ENCODE measurements at regions not wholly inside any gene's neighbourhood (a gene's known extent, or its start where the extent isn't known, plus 50 kb on each side); places are given as distances from the start of the nearest gene placed in this dataset.

GRCh38 chr4:138014590-138015288, 227.4 kb downstream of the SLC7A11 start:
- DNase-seq: no peak

GRCh38 chr4:138013625-138014024, 228.5 kb downstream of the SLC7A11 start:
- no peak for DNase-seq

GRCh38 chr4:138010639-138011038, 231.5 kb downstream of the SLC7A11 start:
- no peak for DNase-seq

DNA sequence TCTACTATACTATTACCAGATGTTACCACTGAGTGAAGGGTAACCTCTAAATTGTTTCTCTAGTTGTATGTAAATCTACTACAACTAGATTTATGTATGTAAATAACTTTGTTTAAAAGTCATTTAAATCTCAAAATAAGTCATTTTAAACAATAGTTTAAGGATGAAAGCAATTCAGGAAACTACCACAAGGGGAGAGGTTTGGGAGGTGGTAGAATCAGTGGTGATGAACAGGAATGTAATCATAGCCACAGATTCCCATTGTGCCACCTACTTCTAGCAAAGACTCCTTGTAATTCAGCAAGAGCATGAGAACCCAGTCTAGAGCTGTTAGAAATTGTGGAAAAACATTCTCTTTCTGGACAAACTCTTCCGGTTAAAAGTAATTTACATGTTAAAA, 234.6 kb downstream of the SLC7A11 start:
- DNase-seq: no peak

DNA sequence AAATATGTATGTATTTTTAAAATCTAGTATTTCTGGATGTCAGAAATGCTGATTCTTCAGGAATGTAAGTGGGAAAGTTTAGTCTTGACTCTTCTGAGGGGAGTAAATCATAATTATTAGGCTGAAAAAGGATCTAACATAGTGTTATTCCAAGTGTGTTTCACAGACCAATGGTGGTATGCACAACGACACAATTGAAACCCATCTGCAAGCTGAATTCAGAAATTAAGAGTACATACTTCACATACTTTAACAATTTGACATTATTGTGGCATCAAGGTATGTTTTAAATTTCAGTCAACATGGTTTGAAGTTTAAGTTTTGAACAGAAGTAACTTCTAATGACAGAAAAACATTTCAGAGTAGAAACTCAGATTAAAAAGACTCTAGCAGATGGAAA, 236.7 kb downstream of the SLC7A11 start:
- no peak for DNase-seq

- DNase-seq: no peak
Measured at GRCh38 chr4:138003248-138003647, 238.9 kb downstream of the SLC7A11 start.

DNA sequence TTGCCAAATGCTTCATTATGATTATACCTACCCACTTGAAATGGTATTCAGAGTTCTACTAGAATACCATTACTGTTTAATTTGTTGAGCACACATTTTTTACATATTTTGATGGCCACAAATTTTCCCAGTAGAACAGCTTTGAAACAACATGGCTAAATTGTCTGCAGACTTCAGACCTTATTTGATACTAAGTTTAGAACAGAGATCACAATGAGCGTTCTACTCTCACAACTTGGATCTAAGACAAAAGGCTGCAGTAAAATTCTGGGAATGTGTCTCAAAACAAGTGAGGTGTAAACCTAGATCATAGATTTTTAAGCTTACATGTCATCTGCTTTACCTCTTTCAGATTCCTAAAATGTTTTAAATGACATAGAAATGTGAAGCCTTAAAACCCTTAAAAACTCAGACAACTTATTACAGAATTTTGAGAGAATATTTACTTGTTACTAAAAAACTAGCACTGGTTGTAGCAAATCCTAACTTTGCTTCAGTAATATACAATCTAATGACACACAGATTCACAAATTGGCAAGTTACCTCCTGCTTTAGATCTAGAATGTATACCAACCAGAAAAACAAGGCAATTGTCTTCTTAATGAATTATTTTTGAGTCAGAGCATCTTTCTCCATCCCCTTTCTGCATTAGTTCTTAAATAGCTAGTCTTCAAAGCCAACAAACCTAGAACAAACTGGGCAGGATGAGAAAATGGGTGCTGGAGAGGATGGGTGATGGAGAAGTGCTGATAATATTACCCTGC, 243.3 kb downstream of the SLC7A11 start:
- DNase-seq: no peak

DNA sequence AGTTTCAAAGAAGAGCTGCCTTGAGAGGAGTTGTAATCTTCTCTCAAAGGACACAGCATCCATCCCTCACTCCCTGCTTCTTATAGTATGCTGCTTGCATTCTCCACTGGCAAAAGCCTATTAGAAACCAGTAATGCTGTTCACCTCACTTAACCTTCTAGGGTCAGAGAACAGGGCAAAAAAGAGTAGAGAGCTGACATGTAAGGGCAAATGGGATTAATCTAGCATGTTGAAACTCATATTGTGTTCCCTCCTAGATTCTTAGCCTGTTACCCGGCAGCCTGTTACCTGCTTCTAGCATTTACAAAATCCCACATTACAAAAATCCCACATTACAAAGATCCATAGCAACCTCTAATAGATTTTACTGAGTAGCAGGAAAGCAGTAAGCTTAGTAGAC, 244.7 kb downstream of the SLC7A11 start:
- no peak for DNase-seq

DNA sequence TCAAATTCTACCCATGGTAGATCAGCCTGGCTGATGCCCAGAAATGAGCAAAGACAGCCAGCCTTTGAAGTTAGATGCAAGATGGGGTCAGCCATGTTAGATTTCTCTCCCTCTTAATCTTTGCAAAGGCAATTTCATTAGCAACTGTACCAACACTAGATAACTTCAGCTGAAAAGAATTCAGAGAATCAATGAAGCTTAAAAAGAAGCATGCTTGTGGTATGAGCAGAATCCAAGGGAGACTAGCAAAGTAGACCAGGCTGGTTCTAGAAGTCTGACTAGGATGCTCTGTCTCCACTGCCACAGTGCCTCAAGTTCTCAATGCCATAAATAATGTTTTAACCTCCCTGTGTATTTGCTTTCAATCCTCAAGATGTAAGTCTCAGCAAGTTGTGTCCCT, 247.3 kb downstream of the SLC7A11 start:
- DNase-seq: no peak

DNA sequence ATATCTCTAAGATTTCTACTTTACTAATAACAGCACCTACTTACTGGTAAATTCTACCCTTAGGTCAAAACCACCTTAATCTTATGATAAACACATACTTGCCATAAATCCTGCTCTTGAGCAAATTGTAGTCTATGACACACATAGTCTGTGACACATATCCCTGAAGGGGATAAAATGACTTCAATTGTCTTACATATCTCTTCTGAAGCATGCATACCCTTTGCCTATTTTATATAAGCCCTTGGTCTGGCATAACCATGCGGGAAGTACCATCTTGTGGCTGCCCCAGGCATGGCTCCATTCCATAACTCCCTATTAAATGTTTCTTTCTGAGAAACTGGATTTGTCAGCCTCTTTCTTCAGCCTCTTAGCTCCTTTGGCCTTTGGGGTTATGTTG, 248.9 kb downstream of the SLC7A11 start:
- DNase-seq: no peak

DNA sequence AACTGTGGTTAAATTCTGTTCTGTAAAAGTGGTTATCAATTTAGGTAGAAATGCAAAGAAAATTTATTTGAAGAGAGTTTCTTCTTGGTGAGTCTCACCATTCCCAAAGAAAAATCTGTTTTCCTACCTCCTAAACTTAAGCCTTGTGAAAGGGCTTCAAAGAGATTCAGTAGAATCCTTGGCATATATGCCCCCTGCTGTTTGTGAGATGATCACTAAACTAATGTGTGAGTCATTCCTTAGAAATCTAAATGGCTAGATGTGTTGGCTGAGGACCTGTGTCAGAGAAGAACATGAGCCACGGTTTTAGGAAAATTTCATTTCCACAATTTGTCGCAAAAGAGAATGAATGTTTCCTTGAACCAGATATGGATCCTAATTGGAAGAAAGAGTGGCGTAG, 260.9 kb downstream of the SLC7A11 start:
- DNase-seq: no peak

GRCh38 chr4:137980641-137981040, 261.5 kb downstream of the SLC7A11 start:
- DNase-seq: no peak

DNA sequence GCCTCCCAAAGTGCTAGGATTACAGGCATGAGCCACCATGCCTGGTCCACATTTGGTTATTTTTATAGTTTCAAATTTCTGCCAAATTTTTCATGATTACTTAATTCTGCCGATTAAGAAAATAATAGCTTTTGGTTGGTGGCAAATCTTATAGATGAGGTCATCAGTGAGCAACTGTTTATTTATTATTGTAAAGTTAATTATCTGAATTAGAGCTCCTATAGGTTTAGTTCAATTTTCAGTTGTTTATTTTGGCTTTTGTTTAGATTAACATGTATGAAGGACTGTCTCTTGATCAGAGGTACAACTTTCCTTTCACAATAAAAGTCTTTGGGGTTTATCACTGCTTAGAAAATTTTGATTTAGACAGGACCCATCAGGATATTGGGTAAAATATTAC, 262.2 kb downstream of the SLC7A11 start:
- DNase-seq: no peak

DNA sequence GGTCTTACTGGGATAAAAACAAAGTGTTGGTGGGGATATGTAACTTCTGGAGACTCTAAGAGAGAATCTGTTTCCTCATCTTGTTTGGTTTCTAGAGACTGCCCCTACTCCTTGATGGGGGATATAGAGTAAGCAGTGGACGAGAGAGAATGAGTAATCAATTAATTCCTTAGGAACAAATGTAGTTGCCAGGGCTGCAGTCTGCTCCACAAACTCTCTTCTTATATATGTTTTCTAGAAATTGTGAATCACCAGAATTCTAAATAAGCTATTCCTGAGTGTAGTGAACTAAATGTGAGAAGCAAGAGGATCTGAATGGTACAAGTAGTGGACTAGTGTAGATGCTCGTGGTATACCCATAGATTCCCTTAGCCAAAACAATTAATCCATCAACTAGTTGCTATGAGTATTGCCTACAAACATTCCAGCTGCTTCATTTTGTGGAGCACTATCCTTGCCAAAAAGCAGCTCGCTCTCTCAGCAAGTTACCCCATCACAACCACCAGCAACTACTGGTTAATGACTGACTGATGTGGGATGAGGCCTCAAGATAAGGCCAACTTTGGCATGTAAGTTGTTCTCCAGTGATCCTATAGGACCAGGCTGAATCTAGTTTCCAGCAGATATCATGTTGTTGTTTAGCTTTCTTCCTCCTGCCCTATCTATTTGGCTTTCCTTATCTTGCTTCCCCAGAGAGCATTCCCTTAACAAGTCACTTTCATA, 273.0 kb downstream of the SLC7A11 start:
- DNase-seq: no peak

DNA sequence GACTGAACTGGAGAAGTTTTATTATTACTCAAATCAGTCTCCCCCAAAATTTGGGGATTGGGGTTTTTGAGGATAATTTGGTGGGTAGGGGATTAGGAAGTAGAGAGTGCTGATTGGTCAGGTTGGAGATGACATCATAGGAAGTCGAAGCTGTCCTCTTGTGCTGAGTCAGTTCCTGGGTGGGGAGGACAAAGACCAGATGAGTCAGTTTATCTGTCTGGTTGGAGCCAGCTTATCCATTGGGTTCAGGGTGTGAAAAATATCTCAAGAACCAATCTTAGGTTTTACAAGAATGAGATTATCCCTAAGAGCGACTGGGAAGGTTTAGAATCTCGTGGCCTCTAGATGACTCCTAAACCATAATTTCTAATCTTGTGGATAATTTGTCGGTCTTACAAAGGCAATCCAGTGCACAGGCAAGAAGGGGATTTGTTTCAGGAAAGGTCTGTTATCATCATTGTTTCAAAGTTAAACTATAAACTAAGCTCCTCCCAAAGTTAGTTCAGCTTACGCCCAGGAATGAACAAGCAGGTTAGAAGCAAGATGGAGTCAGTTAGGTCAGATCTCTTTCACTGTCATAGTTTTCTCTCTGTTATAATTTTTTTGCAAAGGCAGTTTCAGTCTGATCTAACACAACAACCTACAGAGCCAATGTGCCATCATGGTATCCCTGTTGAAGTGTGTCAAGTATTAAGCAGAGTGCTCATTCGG, 274.5 kb downstream of the SLC7A11 start:
- no peak for DNase-seq

DNA sequence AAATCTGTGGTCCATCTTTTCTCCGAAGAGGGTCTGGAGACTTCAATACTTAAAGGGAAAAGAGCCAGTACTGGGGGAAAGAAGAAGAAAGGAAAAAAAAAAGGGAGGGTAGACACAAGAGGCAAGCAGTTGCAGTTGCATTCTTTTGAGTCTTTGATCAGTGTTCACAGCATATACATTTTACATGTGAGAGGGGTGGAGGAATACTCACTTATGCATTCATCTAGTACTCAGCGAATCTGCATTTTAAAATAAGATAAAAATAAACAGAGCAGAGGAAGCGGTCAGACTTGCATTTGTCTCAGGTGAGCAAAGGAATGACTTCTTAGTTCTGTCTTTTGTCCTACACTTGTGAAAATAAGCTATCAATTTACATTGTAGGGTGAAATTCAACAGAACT, 275.6 kb downstream of the SLC7A11 start:
- DNase-seq: no peak

DNA sequence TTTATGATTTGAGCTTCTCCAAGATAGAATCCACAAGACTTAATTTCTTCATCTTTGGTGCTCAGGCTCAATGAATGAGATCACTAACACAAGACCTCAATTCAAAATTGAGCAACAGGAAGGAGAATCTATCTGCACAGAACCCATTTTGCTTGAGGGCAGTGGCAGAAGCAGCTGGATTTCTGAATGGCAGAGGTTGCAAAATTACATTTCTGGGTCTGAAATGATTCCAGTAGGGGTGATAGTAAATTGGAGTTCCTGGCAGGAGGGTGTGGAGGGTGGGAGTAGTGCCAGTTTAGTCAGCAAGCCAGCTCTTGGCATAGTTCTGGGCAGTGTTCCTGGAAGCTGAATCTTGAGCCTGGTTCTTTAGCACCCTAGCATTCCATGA, 281.1 kb downstream of the SLC7A11 start:
- DNase-seq: no peak

DNA sequence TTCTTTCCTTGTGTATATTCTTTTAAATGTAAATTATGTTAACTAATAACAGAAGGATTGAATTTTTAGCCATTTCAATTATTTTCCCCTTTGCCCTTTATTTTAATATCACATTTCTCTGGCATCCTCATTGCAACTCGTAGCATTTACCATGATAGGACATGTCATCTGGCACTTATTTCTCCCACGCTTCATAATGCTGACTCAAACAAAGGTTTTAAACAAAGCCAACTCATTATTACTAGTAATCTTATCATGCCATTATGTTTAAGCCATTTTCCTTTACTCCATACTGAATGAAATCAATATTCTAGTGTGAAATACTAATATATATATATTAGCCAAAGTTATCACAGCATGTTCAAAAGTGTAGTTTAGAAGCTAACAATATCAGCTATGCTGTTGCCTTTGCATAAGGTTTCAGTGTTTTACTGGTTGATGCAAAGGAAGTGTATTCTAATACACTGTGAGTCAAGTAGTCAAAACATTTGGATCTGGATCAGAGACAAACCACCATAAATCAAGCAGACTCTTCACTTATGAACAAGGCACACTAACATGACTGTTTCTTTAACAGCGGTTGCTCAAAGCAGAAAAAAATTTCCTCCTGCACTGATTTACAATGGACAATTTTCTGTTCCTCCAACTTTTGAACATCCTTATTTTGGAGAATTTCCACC, 281.6 kb downstream of the SLC7A11 start:
- DNase-seq: no peak

DNA sequence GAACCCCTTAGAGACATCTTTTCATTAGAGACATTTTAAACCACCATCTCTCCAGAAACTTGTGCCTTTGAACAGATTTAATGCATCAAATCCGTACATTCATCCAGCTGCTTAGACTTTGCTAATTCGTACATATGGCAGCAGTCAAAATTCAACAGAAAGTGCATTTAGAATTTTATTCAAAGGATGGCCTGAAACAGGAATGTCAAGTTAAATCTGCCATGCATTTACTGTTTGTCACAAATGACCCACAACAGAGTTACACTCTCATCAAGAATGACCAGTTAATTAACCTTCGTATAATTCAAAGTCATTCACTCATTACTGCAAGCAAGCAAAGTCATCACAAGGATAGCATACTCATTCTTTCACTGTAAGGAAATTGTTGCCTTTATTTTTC, 284.3 kb downstream of the SLC7A11 start:
- DNase-seq: no peak

- no peak for DNase-seq
Measured at GRCh38 chr4:137956256-137956655, 285.9 kb downstream of the SLC7A11 start.

- DNase-seq: no peak
Measured at GRCh38 chr4:137955595-137955994, 286.6 kb downstream of the SLC7A11 start.

GRCh38 chr4:137952116-137952515, 290.0 kb downstream of the SLC7A11 start:
- no peak for DNase-seq

- DNase-seq: no peak
Measured at GRCh38 chr4:137950286-137950685, 291.9 kb downstream of the SLC7A11 start.

All from activated T-cell treated with anti-CD3 and anti-CD28 coated beads, Interleukin-2, amount 50 U/mL, for 48 hours (primary cell).